ENCODE measurements at regions not wholly inside any gene's neighbourhood (a gene's known extent, or its start where the extent isn't known, plus 50 kb on each side); places are given as distances from the start of the nearest gene placed in this dataset.
"Not testable (repeated sequence)": the region's sequence is repeated elsewhere in the genome, so short reads cannot be mapped to it uniquely, and the experiment has no call there.

GRCh38 chr3:28613511-28614106, 265.0 kb upstream of the AZI2 start:
- no peak for TF ChIP-seq CTCF (IDR thresholded peaks at IDR 0.05; ENCODE audit: low read depth, low read length, missing control alignments)
- DNase-seq (ENCODE audit: extremely low read depth, low read depth): no peak

GRCh38 chr3:28615071-28615470, 266.4 kb upstream of the AZI2 start:
- no peak for TF ChIP-seq CTCF (IDR thresholded peaks at IDR 0.05; ENCODE audit: low read depth, low read length, missing control alignments)
- no peak for DNase-seq (ENCODE audit: extremely low read depth, low read depth)
- no peak overlapping the region for H3K4me3 ChIP-seq (replicated peaks; ENCODE audit: low read depth, low read length)

More at GRCh38 chr3:28613511-28614106, 265.0 kb upstream of the AZI2 start:
- no peak overlapping the region for H3K4me3 ChIP-seq (replicated peaks; ENCODE audit: low read depth, low read length)

GRCh38 chr3:28615971-28616370, 267.3 kb upstream of the AZI2 start:
- H3K4me3 ChIP-seq (replicated peaks; ENCODE audit: low read depth, low read length): no peak overlapping the region
- no peak for DNase-seq (ENCODE audit: extremely low read depth, low read depth)
- no peak for TF ChIP-seq CTCF (IDR thresholded peaks at IDR 0.05; ENCODE audit: low read depth, low read length, missing control alignments)

- no peak for DNase-seq (ENCODE audit: extremely low read depth, low read depth)
- H3K4me3 ChIP-seq (replicated peaks; ENCODE audit: low read depth, low read length): no peak overlapping the region
- TF ChIP-seq CTCF (IDR thresholded peaks at IDR 0.05; ENCODE audit: low read depth, low read length, missing control alignments): no peak
Measured at GRCh38 chr3:28617821-28618220, 269.2 kb upstream of the AZI2 start.

- no peak overlapping the region for H3K4me3 ChIP-seq (replicated peaks; ENCODE audit: low read depth, low read length)
- no peak for TF ChIP-seq CTCF (IDR thresholded peaks at IDR 0.05; ENCODE audit: low read depth, low read length, missing control alignments)
Measured at GRCh38 chr3:28623106-28623505, 274.5 kb upstream of the AZI2 start.

GRCh38 chr3:28624084-28624483, 275.5 kb upstream of the AZI2 start:
- H3K4me3 ChIP-seq (replicated peaks; ENCODE audit: low read depth, low read length): no peak overlapping the region
- DNase-seq (ENCODE audit: extremely low read depth, low read depth): no peak
- no peak for TF ChIP-seq CTCF (IDR thresholded peaks at IDR 0.05; ENCODE audit: low read depth, low read length, missing control alignments)

More at GRCh38 chr3:28623106-28623505, 274.5 kb upstream of the AZI2 start:
- no peak for DNase-seq (ENCODE audit: extremely low read depth, low read depth)

- not testable (repeated sequence) for H3K4me3 ChIP-seq (replicated peaks; ENCODE audit: low read depth, low read length); DNase-seq (ENCODE audit: extremely low read depth, low read depth)
Measured at GRCh38 chr3:28627843-28628242, 279.2 kb upstream of the AZI2 start.

Data from HFF-Myc (cell line).